OCI-LY3 (cell line): ENCODE measurements at regions not wholly inside any gene's neighbourhood (a gene's known extent, or its start where the extent isn't known, plus 50 kb on each side); places are given as distances from the start of the nearest gene placed in this dataset.

Experiments used
- H2AFZ ChIP-seq: fragments of 200-600, 300-600 bp; shearing (Covaris generic); 2 replicates; pipeline ENCODE4 v1.6.0; 2014; ENCODE audit warnings: antibody characterized with exemption, low read depth, low read length
- H3K27ac ChIP-seq: fragments of 200-600, 300-600 bp; sonication (generic); 2 replicates; pipeline ENCODE4 v1.5.1; 2014; ENCODE audit warnings: mild to moderate bottlenecking, low read length, moderate library complexity, mixed read lengths
- H3K27me3 ChIP-seq: fragments of 200-600, 300-600 bp; sonication (generic); 2 replicates; pipeline ENCODE4 v1.6.1; 2014; ENCODE audit warnings: low read depth, low read length, mixed read lengths
- H3K36me3 ChIP-seq: fragments of 200-600, 300-600 bp; sonication (generic); replicated peaks from 2 replicates; pipeline ENCODE3; 2014; ENCODE audit warnings: low read depth, low read length, mixed read lengths
- H3K4me1 ChIP-seq: fragments of 300-600, 200-600 bp; sonication (generic); 2 replicates; pipeline ENCODE4 v1.6.1; 2014; ENCODE audit warnings: low read length, mixed read lengths
- H3K4me2 ChIP-seq: fragments of 200-600, 300-600 bp; sonication (generic); 2 replicates; pipeline ENCODE4 v1.6.1; 2014; ENCODE audit warnings: low read length, mixed read lengths
- H3K4me3 ChIP-seq: fragments of 300-600, 200-600 bp; sonication (generic); 2 replicates; pipeline ENCODE4 v1.5.1; 2014; ENCODE audit warnings: antibody characterized with exemption, mild to moderate bottlenecking, low read length, moderate library complexity
- H3K79me2 ChIP-seq: fragments of 300-600, 200-600 bp; shearing (Covaris generic); 2 replicates; pipeline ENCODE4 v1.6.1; 2014; ENCODE audit warnings: mild to moderate bottlenecking, low read length, mixed read lengths
- H3K9ac ChIP-seq: fragments of 300-600, 200-600 bp; shearing (Covaris generic); 2 replicates; pipeline ENCODE4 v1.6.0; 2014; ENCODE audit warnings: mild to moderate bottlenecking, low read length, moderate library complexity
- H3K9me3 ChIP-seq: fragments of 200-600, 300-600 bp; shearing (Covaris generic); 2 replicates; pipeline ENCODE4 v1.6.1; 2014; ENCODE audit warnings: low read length, mixed read lengths; ENCODE audit not compliant: insufficient read depth
- H4K20me1 ChIP-seq: fragments of 200-600, 300-600 bp; sonication (generic); 2 replicates; pipeline ENCODE4 v1.6.1; 2016; ENCODE audit warnings: low read length, mixed read lengths; ENCODE audit not compliant: insufficient read depth
- EZH2phosphoT487 ChIP-seq: fragments of 200-600 bp; shearing (Covaris generic); IDR thresholded peaks from 2 replicates; pipeline ENCODE4 v1.6.1; 2018; ENCODE audit warnings: antibody characterized with exemption, mixed run types, low read depth
- TF ChIP-seq, protein P1 (sequence below): fragments of 200-600, 300-600 bp; sonication (generic); IDR thresholded peaks from 2 replicates; pipeline ENCODE4 v1.5.1; 2014; ENCODE audit warnings: antibody characterized with exemption, low read length, low read depth

DNA sequence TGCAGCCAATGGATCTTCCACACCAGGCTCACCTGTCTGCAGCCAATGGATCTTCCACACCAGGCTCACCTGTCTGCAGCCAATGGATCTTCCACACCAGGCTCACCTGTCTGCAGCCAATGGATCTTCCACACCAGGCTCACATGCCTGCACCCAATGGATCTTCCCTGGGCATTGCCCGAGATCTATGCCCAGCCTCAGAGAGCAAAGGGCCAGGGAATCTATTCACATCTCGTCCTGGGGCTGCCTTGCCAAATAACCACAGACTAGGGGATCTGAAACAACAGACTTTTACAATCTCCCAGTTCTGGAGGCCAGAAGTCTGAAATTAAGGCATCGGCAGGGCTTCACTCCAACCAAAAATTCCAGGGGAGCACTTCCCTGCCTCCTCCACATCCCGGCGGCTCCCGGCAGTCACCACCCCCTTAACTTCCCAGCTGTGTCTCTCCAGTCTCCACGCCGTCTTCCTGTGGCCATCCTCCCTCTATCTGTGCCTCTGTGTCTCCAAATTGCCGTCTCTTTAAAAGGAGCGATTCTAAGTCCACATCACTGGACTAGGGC, 92.4 kb upstream of the PPP2R2D start:
- Histone ChIP-seq H3K4me2 (no peak overlapping the region), H3K36me3 (no peaks in the 10 kb centered on the region), H3K9me3 (no peaks in the 10 kb centered on the region), H3K27ac (no peak overlapping the region), H3K27me3 (no peaks in the 10 kb centered on the region), H3K79me2 (no peaks in the 10 kb centered on the region), H2AFZ (no peak overlapping the region), H4K20me1 (no peaks in the 10 kb centered on the region), H3K4me3 (no peak overlapping the region), H3K4me1 (no peaks in the 10 kb centered on the region), H3K9ac (no peak overlapping the region)
- TF ChIP-seq, protein P1, sequence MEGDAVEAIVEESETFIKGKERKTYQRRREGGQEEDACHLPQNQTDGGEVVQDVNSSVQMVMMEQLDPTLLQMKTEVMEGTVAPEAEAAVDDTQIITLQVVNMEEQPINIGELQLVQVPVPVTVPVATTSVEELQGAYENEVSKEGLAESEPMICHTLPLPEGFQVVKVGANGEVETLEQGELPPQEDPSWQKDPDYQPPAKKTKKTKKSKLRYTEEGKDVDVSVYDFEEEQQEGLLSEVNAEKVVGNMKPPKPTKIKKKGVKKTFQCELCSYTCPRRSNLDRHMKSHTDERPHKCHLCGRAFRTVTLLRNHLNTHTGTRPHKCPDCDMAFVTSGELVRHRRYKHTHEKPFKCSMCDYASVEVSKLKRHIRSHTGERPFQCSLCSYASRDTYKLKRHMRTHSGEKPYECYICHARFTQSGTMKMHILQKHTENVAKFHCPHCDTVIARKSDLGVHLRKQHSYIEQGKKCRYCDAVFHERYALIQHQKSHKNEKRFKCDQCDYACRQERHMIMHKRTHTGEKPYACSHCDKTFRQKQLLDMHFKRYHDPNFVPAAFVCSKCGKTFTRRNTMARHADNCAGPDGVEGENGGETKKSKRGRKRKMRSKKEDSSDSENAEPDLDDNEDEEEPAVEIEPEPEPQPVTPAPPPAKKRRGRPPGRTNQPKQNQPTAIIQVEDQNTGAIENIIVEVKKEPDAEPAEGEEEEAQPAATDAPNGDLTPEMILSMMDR = no peak

DNA sequence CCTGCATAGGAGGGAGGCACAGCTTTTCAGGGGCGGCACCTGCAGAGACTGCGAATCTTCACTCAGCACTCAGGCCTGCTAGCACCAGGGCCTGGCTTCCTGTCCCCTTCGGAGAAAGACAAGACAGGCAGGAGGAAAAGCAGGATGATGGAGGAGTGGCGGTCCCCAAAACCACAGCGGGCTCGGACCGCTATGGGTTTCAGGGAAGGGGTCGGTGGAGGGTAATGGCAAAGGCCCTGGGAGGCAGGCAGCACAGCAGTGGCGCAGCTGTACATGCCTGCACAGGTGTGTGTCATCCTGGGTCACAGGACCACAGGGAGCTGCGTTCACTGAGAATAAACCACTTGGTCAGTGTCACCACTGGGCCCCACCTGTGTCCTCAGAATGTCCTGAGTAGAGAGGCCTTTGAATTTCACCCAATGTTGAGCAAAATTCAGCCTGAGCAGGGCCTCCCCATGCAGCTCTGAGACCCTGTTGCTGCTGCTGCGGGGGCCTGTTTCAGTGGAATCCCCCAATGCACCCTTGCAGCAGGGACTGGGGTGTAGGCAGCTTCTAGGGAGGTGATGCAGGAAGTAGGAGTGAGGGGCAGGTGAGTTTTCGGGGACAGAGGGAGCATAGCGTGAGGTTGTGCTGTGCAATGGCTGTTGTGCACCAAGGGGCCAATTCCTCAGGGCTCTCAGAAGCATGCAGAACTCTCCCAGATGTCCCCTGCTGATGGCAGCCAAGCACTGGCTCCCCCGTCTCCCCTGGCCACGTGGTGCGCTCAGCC, 90.6 kb upstream of the PPP2R2D start:
- Histone ChIP-seq H4K20me1 (no peaks in the 10 kb centered on the region), H3K9ac (no peak overlapping the region), H3K27me3 (no peaks in the 10 kb centered on the region), H3K9me3 (no peaks in the 10 kb centered on the region), H3K4me2 (no peak overlapping the region), H3K79me2 (no peaks in the 10 kb centered on the region), H3K27ac (no peak overlapping the region), H3K36me3 (no peaks in the 10 kb centered on the region), H3K4me3 (no peak overlapping the region), H3K4me1 (no peaks in the 10 kb centered on the region), H2AFZ (no peak overlapping the region)
- TF ChIP-seq, protein P1 = no peak
- TF ChIP-seq EZH2phosphoT487 = no peak

DNA sequence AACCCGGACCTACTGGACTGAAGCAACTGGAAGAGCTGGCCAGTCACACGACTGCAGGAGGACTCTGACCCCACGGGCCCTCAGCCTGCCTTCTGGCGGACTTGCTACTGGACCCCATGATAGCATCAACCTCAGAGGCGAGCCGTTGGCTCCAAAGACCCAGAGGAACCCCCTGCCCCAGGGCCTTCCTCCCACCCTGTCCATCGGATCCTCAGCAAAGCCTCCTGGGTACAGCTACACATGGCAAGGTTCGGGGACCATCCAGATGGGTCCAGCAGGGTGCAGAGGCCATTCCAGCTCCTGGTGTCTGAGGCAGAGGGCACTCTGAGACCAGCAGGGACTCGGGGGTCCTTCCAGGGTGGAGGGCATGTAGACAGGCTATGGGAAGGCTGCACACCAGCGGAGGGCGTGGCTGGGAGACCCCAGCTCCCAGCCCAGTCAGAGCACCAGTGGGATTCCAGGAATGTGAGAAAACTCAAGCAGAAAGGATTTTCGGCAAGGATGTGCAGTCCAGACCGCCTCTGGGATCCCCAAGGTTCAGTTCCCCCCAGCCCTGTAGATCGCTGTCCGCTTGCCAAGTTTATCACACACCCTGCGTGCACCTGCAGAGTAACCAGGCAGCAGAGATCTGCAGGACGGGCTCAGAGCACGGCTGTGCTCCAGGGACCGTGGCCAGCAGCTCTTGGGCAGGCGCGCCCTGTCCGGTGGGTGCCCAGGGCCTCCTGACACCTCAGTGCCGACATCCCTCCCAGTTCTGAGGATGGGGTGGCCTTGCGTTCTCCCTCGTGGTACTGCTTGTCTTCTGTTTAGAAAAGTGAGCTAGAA, 89.8 kb upstream of the PPP2R2D start:
- Histone ChIP-seq H3K27me3 (no peaks in the 10 kb centered on the region), H3K36me3 (no peaks in the 10 kb centered on the region), H3K9me3 (no peaks in the 10 kb centered on the region), H3K4me2 (no peak overlapping the region), H4K20me1 (no peaks in the 10 kb centered on the region), H3K4me1 (no peaks in the 10 kb centered on the region), H3K4me3 (no peak overlapping the region), H3K27ac (no peak overlapping the region), H2AFZ (no peak overlapping the region), H3K79me2 (no peaks in the 10 kb centered on the region), H3K9ac (no peak overlapping the region)
- TF ChIP-seq EZH2phosphoT487 = no peak
- TF ChIP-seq, protein P1 = no peak
